HCT116 (cell line): ENCODE measurements at regions not wholly inside any gene's neighbourhood (a gene's known extent, or its start where the extent isn't known, plus 50 kb on each side); places are given as distances from the start of the nearest gene placed in this dataset.

Experiments used
- ATAC-seq: fragments of 200-7000 bp; cut with Tn5 transposase; 2 replicates; pipeline ENCODE4 v1.9.1; 2020; ENCODE audit warnings: mild to moderate bottlenecking, moderate library complexity
- BruUV-seq: library from RNA; stranded (reverse); fragments of 400-500 nt; replicated peaks from 2 replicates; lab custom pipeline; 2021; lab: Mats Ljungman, UMichigan
- CTCF ChIA-PET: fragments of 300-600 bp; sonication (Branson Sonifier 250); formaldehyde crosslinking; loops from one replicate; lab custom pipeline; 2021; ENCODE audit warnings: antibody characterized with exemption; lab: Charles Lee
- POLR2A ChIA-PET: fragments of 300-600, 350-600 bp; sonication (Branson Sonifier 250); formaldehyde crosslinking; loops from one replicate; lab custom pipeline; 2021; ENCODE audit warnings: antibody characterized with exemption; lab: Charles Lee
- RAD21 ChIA-PET, 2 experiments: fragments of 300-600 bp; sonication (Branson Sonifier 250); formaldehyde crosslinking; loops; one replicate each; lab custom pipeline; 2023; ENCODE audit warnings: low total read pairs in 2 of 2; ENCODE audit not compliant: uncharacterized antibody in 2 of 2, unreplicated experiment in 2 of 2, low non-redundant PET in 1 of 2; lab: Charles Lee
- DNase-seq: peaks from one replicate; pipeline ENCODE4 v3.0.0-alpha.2; 2010; ENCODE audit warnings: low read depth, low spot score
- H2AFZ ChIP-seq: fragments of 200-600 bp; shearing (Covaris generic), sonication (generic); 2 replicates; pipeline ENCODE4 v1.6.1; 2017; ENCODE audit warnings: low read depth, mixed run types, mixed read lengths, antibody characterized with exemption, low read length; ENCODE audit not compliant: poor library complexity, severe bottlenecking
- H3K27ac ChIP-seq: 2 replicates; pipeline ENCODE4 v1.5.1; 2012; ENCODE audit warnings: low read depth, low read length
- H3K27me3 ChIP-seq: fragments of 200-600 bp; sonication (generic); 2 replicates; pipeline ENCODE4 v1.6.1; 2016; ENCODE audit warnings: mixed run types, low read length, mixed read lengths; ENCODE audit not compliant: insufficient read depth
- H3K36me3 ChIP-seq, 2 experiments: fragments of 200-500 bp in 1 of 2; fragments of 200-600 bp in 1 of 2; sonication (Bioruptor generic) in 1 of 2; sonication (generic) in 1 of 2; 2 replicates each; pipeline versions ENCODE4 v1.5.1 to v1.6.1; 2014 to 2016; ENCODE audit warnings: low read length in 2 of 2, inconsistent platforms in 1 of 2, mixed read lengths in 1 of 2, mixed run types in 1 of 2; ENCODE audit not compliant: insufficient read depth in 2 of 2, control insufficient read depth in 1 of 2
- H3K4me1 ChIP-seq, 2 experiments: fragments of 200-600 bp in 1 of 2; sonication (generic) in 1 of 2; 2 replicates each; pipeline versions ENCODE4 v1.5.1 to v1.6.1; 2012 to 2017; ENCODE audit warnings: low read length in 2 of 2, inconsistent platforms in 1 of 2, mild to moderate bottlenecking in 1 of 2, mixed read lengths in 1 of 2, mixed run types in 1 of 2, moderate library complexity in 1 of 2; ENCODE audit not compliant: insufficient read depth in 2 of 2, control insufficient read depth in 1 of 2
- H3K4me2 ChIP-seq: fragments of 200-600 bp; sonication (generic); 2 replicates; pipeline ENCODE4 v1.6.1; 2017; ENCODE audit warnings: mixed run types, low read length, mixed read lengths
- H3K4me3 ChIP-seq, 2 experiments: fragments of 200-600 bp in 1 of 2; sonication (generic) in 1 of 2; replicated peaks in 1 of 2; 2 replicates each; pipeline ENCODE4 v1.5.1; 2011 to 2016; ENCODE audit warnings: low read length in 2 of 2, control low read depth in 1 of 2, low read depth in 1 of 2, mild to moderate bottlenecking in 1 of 2, mixed read lengths in 1 of 2, mixed run types in 1 of 2
- H3K79me2 ChIP-seq: fragments of 200-600 bp; sonication (generic); 2 replicates; pipeline ENCODE4 v1.6.1; 2017; ENCODE audit warnings: mild to moderate bottlenecking, mixed run types, low read length, moderate library complexity, mixed read lengths; ENCODE audit not compliant: insufficient read depth
- H3K9ac ChIP-seq: fragments of 200-600 bp; sonication (generic); 2 replicates; pipeline ENCODE4 v1.6.1; 2016; ENCODE audit warnings: low read length, mixed read lengths
- H3K9me2 ChIP-seq: fragments of 200-600 bp; sonication (generic), shearing (Covaris generic); 2 replicates; pipeline ENCODE4 v1.6.1; 2017; ENCODE audit warnings: mixed run types, mild to moderate bottlenecking, moderate library complexity; ENCODE audit not compliant: insufficient read depth
- H3K9me3 ChIP-seq, 2 experiments: fragments of 200-500 bp in 1 of 2; fragments of 200-600 bp in 1 of 2; sonication (Bioruptor generic) in 1 of 2; sonication (generic) in 1 of 2; 2 replicates each; pipeline ENCODE4 v1.6.1; 2014 to 2017; ENCODE audit warnings: low read length in 2 of 2, mixed read lengths in 2 of 2, inconsistent platforms in 1 of 2, low read depth in 1 of 2, mild to moderate bottlenecking in 1 of 2, mixed run types in 1 of 2, moderate library complexity in 1 of 2; ENCODE audit not compliant: control insufficient read depth in 1 of 2, insufficient read depth in 1 of 2
- H4K20me1 ChIP-seq: fragments of 200-600 bp; sonication (generic), shearing (Covaris generic); 2 replicates; pipeline ENCODE4 v1.6.1; 2017; ENCODE audit warnings: mixed run types, mild to moderate bottlenecking, moderate library complexity; ENCODE audit not compliant: insufficient read depth
- ATF3 ChIP-seq: IDR thresholded peaks from 2 replicates; pipeline ENCODE4 v1.6.1; 2012
- CBX3 ChIP-seq: IDR thresholded peaks from 2 replicates; pipeline ENCODE4 v1.6.1; 2012; ENCODE audit warnings: low read depth
- CEBPB ChIP-seq: IDR thresholded peaks from 2 replicates; pipeline ENCODE4 v1.6.1; 2012; ENCODE audit warnings: low read depth
- CTCF ChIP-seq, 3 experiments: fragments of 200-600 bp in 1 of 3; sonication (generic) in 1 of 3; IDR thresholded peaks in 2 of 3; conservative IDR thresholded peaks in 1 of 3; 2 replicates each; pipeline ENCODE4 v1.5.1; 2012 to 2017; ENCODE audit warnings: low read depth in 2 of 3, low read length in 2 of 3, antibody characterized with exemption in 1 of 3, borderline replicate concordance in 1 of 3, control low read depth in 1 of 3, mild to moderate bottlenecking in 1 of 3, mixed read lengths in 1 of 3, mixed run types in 1 of 3, moderate library complexity in 1 of 3; ENCODE audit not compliant: insufficient read depth in 1 of 3
- EGR1 ChIP-seq: IDR thresholded peaks from 2 replicates; pipeline ENCODE4 v1.6.1; 2012; ENCODE audit warnings: low read depth
- ELF1 ChIP-seq: IDR thresholded peaks from 2 replicates; pipeline ENCODE4 v1.6.1; 2012; ENCODE audit warnings: low read depth, borderline replicate concordance
- EZH2 ChIP-seq: fragments of 200-600 bp; sonication (generic); IDR thresholded peaks from 2 replicates; pipeline ENCODE4 v1.6.1; 2017; ENCODE audit warnings: antibody characterized with exemption, mixed run types
- EZH2phosphoT487 ChIP-seq: fragments of 200-600 bp; IDR thresholded peaks from 2 replicates; pipeline ENCODE4 v1.6.1; 2018; ENCODE audit warnings: antibody characterized with exemption, borderline replicate concordance
- JUND ChIP-seq: IDR thresholded peaks from 2 replicates; pipeline ENCODE4 v1.6.1; 2012
- MAX ChIP-seq: IDR thresholded peaks from 2 replicates; pipeline ENCODE4 v1.6.1; 2012
- POLR2A ChIP-seq: IDR thresholded peaks from 2 replicates; pipeline ENCODE4 v1.7.0; 2011; ENCODE audit warnings: borderline replicate concordance; ENCODE audit not compliant: insufficient read depth, insufficient read length; ENCODE audit errors: extremely low read depth
- RAD21 ChIP-seq: IDR thresholded peaks from 2 replicates; pipeline ENCODE4 v1.6.1; 2012; ENCODE audit warnings: low read depth, mild to moderate bottlenecking
- REST ChIP-seq: IDR thresholded peaks from 2 replicates; pipeline ENCODE4 v1.6.1; 2012; ENCODE audit warnings: low read depth
- SIN3A ChIP-seq: IDR thresholded peaks from 2 replicates; pipeline ENCODE4 v1.6.1; 2012; ENCODE audit warnings: low read depth
- SRF ChIP-seq: IDR thresholded peaks from 2 replicates; pipeline ENCODE4 v1.6.1; 2012; ENCODE audit warnings: low read depth
- TCF7L2 ChIP-seq: IDR thresholded peaks from 2 replicates; pipeline ENCODE4 v1.7.0; 2011; ENCODE audit warnings: borderline replicate concordance, inconsistent platforms; ENCODE audit not compliant: insufficient read depth, insufficient read length; ENCODE audit errors: extremely low read depth
- YY1 ChIP-seq: IDR thresholded peaks from 2 replicates; pipeline ENCODE4 v1.6.1; 2011; ENCODE audit warnings: low read length, low read depth, moderate library complexity, mild to moderate bottlenecking; ENCODE audit not compliant: insufficient replicate concordance; ENCODE audit errors: extremely low read depth
- ZFX ChIP-seq: fragments of 450-650 bp; IDR thresholded peaks from 2 replicates; pipeline ENCODE4 v1.6.1; 2017
- ZNF274 ChIP-seq: fragments of 200-500 bp; sonication (Bioruptor generic); IDR thresholded peaks from 2 replicates; pipeline ENCODE4 v1.6.1; 2014; ENCODE audit warnings: mild to moderate bottlenecking, low read depth, low read length, inconsistent platforms
- intact Hi-C: fragments of 100-400 bp; cut with micrococcal nuclease; formaldehyde crosslinking; loops from 2 replicates; pipeline ENCODE4 v1.10.0; 2022

- Histone ChIP-seq H3K79me2 (no peaks in the 10 kb centered on the region), H3K4me2 (no peak overlapping the region), H3K36me3 (no peaks in the 10 kb centered on the region), H3K9me2 (no peaks in the 10 kb centered on the region), H4K20me1 (no peaks in the 10 kb centered on the region), H3K4me3 (no peak overlapping the region), H3K9ac (no peak overlapping the region), H3K4me1 (no peaks in the 10 kb centered on the region), H3K27ac (no peak overlapping the region), H3K27me3 (no peaks in the 10 kb centered on the region), H2AFZ (no peak overlapping the region), H3K9me3 (peaks cover 0 to 16% of the 10 kb centered on the region in 2 experiments; a peak in 2 of 4 replicates)
- POLR2A ChIA-PET, result no interaction called here
- DNase-seq (no peak), ATAC-seq (no peak)
- intact Hi-C loops, result no loop called here
- CTCF ChIA-PET, result no interaction called here
- no TSS peak for BruUV-seq
- RAD21 ChIA-PET, result no interaction called here
- no peak for TF ChIP-seq CEBPB
- TF ChIP-seq YY1, result no peak
- no peak for TF ChIP-seq REST
- no peak for TF ChIP-seq ZNF274
- TF ChIP-seq SIN3A, result no peak
- TF ChIP-seq CTCF (IDR thresholded peaks at IDR 0.05 in 2 of 3, conservative IDR thresholded peaks at IDR 0.05 in 1 of 3; ENCODE audit: borderline replicate concordance in 1 of 3, insufficient read depth in 1 of 3, low read depth in 2 of 3, low read length in 2 of 3), result no peak
- no peak for TF ChIP-seq ZFX
- TF ChIP-seq JUND, result no peak
- TF ChIP-seq EGR1, result no peak
- no peak for TF ChIP-seq ATF3
- no peak for TF ChIP-seq POLR2A
- TF ChIP-seq SRF, result no peak
- TF ChIP-seq TCF7L2, result no peak
- no peak for TF ChIP-seq EZH2
- TF ChIP-seq RAD21, result no peak
- TF ChIP-seq ELF1, result no peak
- no peak for TF ChIP-seq CBX3
- no peak for TF ChIP-seq MAX
- TF ChIP-seq EZH2phosphoT487, result no peak
Observed at GRCh38 chr15:53880357-53880756, 97.9 kb upstream of the UNC13C start.
